ENCODE measurements at regions not wholly inside any gene's neighbourhood (a gene's known extent, or its start where the extent isn't known, plus 50 kb on each side); places are given as distances from the start of the nearest gene placed in this dataset.
A peak's percentile ranks its signal among the peaks of the same experiment; 100 is the strongest.

GRCh38 chr10:62639144-62639543 lies 165.4 kb upstream of the ADO start:
- no peak for FAIRE-seq
- DNase-seq (ENCODE audit: insufficient read length, low spot score): no peak
- TF ChIP-seq POU2F2 (IDR thresholded peaks at IDR 0.05; ENCODE audit: low read depth, low read length) (no peak), SPI1 (IDR thresholded peaks at IDR 0.05; ENCODE audit: low read depth, low read length) (peak; percentile 58)

DNA sequence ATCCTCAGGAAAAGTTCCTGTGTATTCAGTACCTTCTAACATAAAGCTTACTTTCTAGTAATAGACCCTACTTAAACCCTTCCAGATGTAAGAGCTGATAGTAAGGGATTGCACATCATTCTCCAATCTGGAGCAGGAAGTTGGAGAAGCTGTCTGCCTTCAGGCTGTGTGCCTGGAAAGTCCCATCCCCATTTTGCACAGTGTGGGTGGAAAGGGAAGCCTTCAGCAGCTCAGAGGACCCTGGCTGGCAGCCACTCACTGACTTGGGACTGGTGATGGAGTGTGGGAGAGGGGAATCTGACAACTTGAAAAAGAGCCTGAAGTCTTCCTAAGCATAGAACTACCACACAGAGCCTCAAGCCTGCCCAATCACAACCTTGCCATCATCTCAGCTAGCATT lies 164.1 kb upstream of the ADO start:
- FAIRE-seq: no peak
- no peak for DNase-seq (ENCODE audit: insufficient read length, low spot score)
- TF ChIP-seq SPI1 (IDR thresholded peaks at IDR 0.05; ENCODE audit: low read depth, low read length) (no peak), PAX5 (IDR thresholded peaks at IDR 0.05; ENCODE audit: insufficient read depth, low read length, severe bottlenecking) (no peak), POU2F2 (IDR thresholded peaks at IDR 0.05; ENCODE audit: low read depth, low read length) (no peak), POLR2A (IDR thresholded peaks at IDR 0.05; ENCODE audit: low read depth, low read length) (no peak), POLR2AphosphoS5 (IDR thresholded peaks at IDR 0.05; ENCODE audit: low read depth, low read length) (no peak), TAF1 (IDR thresholded peaks at IDR 0.05; ENCODE audit: low read depth, low read length) (no peak)

DNA sequence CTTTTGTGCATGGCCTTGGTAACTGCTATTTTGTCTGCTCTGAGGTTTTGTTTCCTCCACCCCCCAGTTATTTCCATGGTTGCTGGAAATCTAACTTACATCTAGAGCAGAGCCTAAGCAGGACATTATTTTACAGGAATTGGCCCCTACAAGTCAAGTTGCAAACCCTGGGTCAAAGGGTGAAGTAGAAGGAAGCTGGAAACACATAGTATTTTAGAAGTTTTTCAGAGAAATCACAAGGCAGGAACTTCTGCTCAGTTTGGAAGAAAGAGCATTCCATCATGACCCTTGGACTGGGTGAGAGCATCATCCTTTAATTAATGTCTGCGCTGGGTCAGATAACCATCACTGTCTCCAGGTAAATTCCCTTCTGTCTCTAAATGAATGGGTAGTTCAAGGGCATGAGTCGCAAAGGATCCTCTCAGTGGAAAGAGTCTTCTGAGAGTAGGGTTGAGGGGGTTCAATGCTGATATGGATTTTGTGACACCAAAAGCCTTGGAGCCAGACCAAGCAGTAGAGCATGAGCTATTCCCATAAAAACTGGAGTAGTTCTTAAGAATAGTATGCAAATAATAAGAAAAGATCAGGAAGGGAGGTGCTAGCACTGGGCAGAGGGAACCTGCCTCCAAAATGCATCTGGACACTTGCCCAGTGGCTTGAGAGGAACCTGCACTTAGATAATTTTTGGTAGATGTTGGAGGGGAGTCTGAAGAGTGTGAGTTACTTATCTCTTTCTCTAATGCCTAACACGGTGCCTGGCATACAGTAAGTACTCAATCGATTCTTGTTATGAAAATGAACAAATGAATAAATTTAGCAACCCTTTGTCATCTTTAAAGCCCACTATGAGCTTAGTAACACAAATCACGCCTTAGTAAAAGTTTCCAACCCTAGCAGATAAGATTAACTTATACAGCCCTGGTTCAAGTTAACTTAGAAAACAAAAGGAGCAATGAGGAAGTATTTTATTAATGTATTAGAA lies 160.6 kb upstream of the ADO start:
- FAIRE-seq (no peak), DNase-seq (ENCODE audit: insufficient read length, low spot score) (no peak)
- TF ChIP-seq PAX5 (IDR thresholded peaks at IDR 0.05; ENCODE audit: insufficient read depth, low read length, severe bottlenecking) (no peak), TAF1 (IDR thresholded peaks at IDR 0.05; ENCODE audit: low read depth, low read length) (no peak), POLR2A (IDR thresholded peaks at IDR 0.05; ENCODE audit: low read depth, low read length) (no peak), POU2F2 (IDR thresholded peaks at IDR 0.05; ENCODE audit: low read depth, low read length) (no peak), POLR2AphosphoS5 (IDR thresholded peaks at IDR 0.05; ENCODE audit: low read depth, low read length) (no peak), SPI1 (IDR thresholded peaks at IDR 0.05; ENCODE audit: low read depth, low read length) (no peak)

DNA sequence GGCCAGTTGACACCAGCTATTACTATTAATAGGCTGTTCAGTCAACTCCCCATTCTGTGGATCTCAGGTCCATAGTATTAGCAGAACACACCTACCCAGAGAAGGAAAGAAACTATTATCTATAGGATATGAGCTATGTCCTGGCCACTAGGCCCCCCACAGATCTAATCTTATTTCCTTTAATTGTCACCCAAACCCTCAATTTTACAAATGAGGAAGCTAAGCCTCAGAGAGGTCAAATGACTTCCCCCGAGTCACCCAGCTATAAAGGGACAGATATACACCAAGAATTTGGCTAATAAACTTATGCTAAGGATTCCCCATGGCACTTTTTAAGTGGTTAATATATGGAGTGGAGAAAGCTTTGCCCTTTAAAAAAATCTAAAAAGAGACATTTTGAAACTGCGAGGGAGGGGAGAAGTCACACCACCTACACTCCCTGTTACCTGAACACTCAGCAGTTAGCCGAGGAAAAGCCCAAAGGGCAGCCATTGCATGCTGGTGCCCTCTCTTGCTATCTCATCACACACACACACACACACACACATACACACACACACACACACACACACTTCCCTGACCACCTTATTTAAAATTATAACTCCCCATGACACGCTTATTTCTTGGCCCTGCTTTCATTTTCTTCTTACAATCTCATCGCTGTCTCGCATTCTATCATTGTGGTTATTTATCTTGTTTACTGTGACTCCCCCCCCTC lies 157.0 kb upstream of the ADO start:
- DNase-seq (ENCODE audit: insufficient read length, low spot score) (no peak), FAIRE-seq (no peak)
- TF ChIP-seq POLR2AphosphoS5 (IDR thresholded peaks at IDR 0.05; ENCODE audit: low read depth, low read length): no peak
- TF ChIP-seq SPI1 (IDR thresholded peaks at IDR 0.05; ENCODE audit: low read depth, low read length): no peak
- TF ChIP-seq POLR2A (IDR thresholded peaks at IDR 0.05; ENCODE audit: low read depth, low read length): no peak
- no peak for TF ChIP-seq PAX5 (IDR thresholded peaks at IDR 0.05; ENCODE audit: insufficient read depth, low read length, severe bottlenecking)
- TF ChIP-seq TAF1 (IDR thresholded peaks at IDR 0.05; ENCODE audit: low read depth, low read length): no peak
- TF ChIP-seq POU2F2 (IDR thresholded peaks at IDR 0.05; ENCODE audit: low read depth, low read length): no peak

DNA sequence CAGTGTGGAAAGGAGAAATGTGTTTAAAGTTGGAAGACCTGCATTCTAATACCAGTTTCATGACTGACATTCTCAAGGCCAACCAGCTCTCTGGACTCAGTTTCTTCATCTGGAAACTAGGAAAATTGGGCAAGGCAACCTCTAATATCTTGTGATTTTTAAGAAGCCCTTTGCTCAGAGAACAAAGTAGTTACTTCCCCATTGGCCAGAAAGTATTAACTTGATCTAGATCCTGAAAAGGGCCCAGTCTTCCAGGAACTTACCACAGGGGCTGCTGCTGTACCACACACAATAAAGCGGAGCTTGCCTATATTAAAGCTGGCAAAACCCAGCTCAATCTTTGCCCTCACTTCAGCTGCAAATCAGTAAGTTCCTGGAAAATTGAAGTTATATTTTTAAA lies 155.6 kb upstream of the ADO start:
- FAIRE-seq (no peak), DNase-seq (ENCODE audit: insufficient read length, low spot score) (no peak)

GRCh38 chr10:62650411-62650810 lies 154.1 kb upstream of the ADO start:
- TF ChIP-seq PAX5 (IDR thresholded peaks at IDR 0.05; ENCODE audit: insufficient read depth, low read length, severe bottlenecking): no peak
- TF ChIP-seq TAF1 (IDR thresholded peaks at IDR 0.05; ENCODE audit: low read depth, low read length): no peak
- no peak for TF ChIP-seq POLR2AphosphoS5 (IDR thresholded peaks at IDR 0.05; ENCODE audit: low read depth, low read length)
- no peak for TF ChIP-seq POU2F2 (IDR thresholded peaks at IDR 0.05; ENCODE audit: low read depth, low read length)
- no peak for TF ChIP-seq SPI1 (IDR thresholded peaks at IDR 0.05; ENCODE audit: low read depth, low read length)
- TF ChIP-seq POLR2A (IDR thresholded peaks at IDR 0.05; ENCODE audit: low read depth, low read length): no peak
- DNase-seq (ENCODE audit: insufficient read length, low spot score) (no peak), FAIRE-seq (no peak)

More for the DNA sequence above, 155.6 kb upstream of the ADO start:
- TF ChIP-seq SPI1 (IDR thresholded peaks at IDR 0.05; ENCODE audit: low read depth, low read length) (no peak), TAF1 (IDR thresholded peaks at IDR 0.05; ENCODE audit: low read depth, low read length) (no peak), PAX5 (IDR thresholded peaks at IDR 0.05; ENCODE audit: insufficient read depth, low read length, severe bottlenecking) (no peak), POU2F2 (IDR thresholded peaks at IDR 0.05; ENCODE audit: low read depth, low read length) (no peak), POLR2AphosphoS5 (IDR thresholded peaks at IDR 0.05; ENCODE audit: low read depth, low read length) (no peak), POLR2A (IDR thresholded peaks at IDR 0.05; ENCODE audit: low read depth, low read length) (no peak)

GRCh38 chr10:62651341-62651740 lies 153.2 kb upstream of the ADO start:
- TF ChIP-seq TAF1 (IDR thresholded peaks at IDR 0.05; ENCODE audit: low read depth, low read length): no peak
- TF ChIP-seq SPI1 (IDR thresholded peaks at IDR 0.05; ENCODE audit: low read depth, low read length): no peak
- TF ChIP-seq POLR2A (IDR thresholded peaks at IDR 0.05; ENCODE audit: low read depth, low read length): no peak
- no peak for TF ChIP-seq PAX5 (IDR thresholded peaks at IDR 0.05; ENCODE audit: insufficient read depth, low read length, severe bottlenecking)
- no peak for FAIRE-seq
- DNase-seq (ENCODE audit: insufficient read length, low spot score): no peak

GRCh38 chr10:62652114-62652513 lies 152.4 kb upstream of the ADO start:
- no peak for DNase-seq (ENCODE audit: insufficient read length, low spot score)
- FAIRE-seq: peak; percentile 60
- no peak for TF ChIP-seq POLR2AphosphoS5 (IDR thresholded peaks at IDR 0.05; ENCODE audit: low read depth, low read length)
- no peak for TF ChIP-seq SPI1 (IDR thresholded peaks at IDR 0.05; ENCODE audit: low read depth, low read length)
- no peak for TF ChIP-seq POLR2A (IDR thresholded peaks at IDR 0.05; ENCODE audit: low read depth, low read length)
- no peak for TF ChIP-seq TAF1 (IDR thresholded peaks at IDR 0.05; ENCODE audit: low read depth, low read length)
- TF ChIP-seq POU2F2 (IDR thresholded peaks at IDR 0.05; ENCODE audit: low read depth, low read length): no peak
- TF ChIP-seq PAX5 (IDR thresholded peaks at IDR 0.05; ENCODE audit: insufficient read depth, low read length, severe bottlenecking): no peak

DNA sequence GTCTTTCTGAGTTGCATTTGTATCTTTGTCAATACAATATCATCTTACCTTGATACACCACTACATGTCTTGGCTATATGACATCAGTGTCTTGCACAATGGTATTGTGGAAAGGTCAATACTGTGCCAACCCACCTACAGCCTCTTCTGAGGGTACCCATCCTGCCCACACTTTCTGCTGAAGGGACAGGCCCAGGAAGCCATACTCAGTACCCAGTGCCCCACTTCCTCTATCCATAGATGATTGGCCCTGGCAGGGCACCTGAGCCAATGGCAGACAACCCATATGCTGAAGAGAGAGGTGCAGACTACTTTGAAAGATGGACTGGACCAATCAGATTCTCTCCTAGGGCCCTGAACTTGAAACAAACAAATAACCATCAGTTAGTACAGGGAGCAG lies 152.0 kb upstream of the ADO start:
- no peak for TF ChIP-seq POLR2AphosphoS5 (IDR thresholded peaks at IDR 0.05; ENCODE audit: low read depth, low read length)
- TF ChIP-seq SPI1 (IDR thresholded peaks at IDR 0.05; ENCODE audit: low read depth, low read length): peak; percentile 67
- TF ChIP-seq PAX5 (IDR thresholded peaks at IDR 0.05; ENCODE audit: insufficient read depth, low read length, severe bottlenecking): no peak
- DNase-seq (ENCODE audit: insufficient read length, low spot score) (no peak), FAIRE-seq (no peak)

Data from GM12891 (cell line).